ENCODE measurements at regions not wholly inside any gene's neighbourhood (a gene's known extent, or its start where the extent isn't known, plus 50 kb on each side); places are given as distances from the start of the nearest gene placed in this dataset.

GRCh38 chr2:140061240-140061639, 1281.0 kb upstream of the NXPH2 start:
- DNase-seq: no peak

GRCh38 chr2:140057928-140058327, 1277.7 kb upstream of the NXPH2 start:
- DNase-seq: no peak

- DNase-seq: no peak
These were observed 1261.6 kb upstream of the NXPH2 start for GRCh38 chr2:140041811-140042210.

- DNase-seq: no peak
These were observed 1261.0 kb upstream of the NXPH2 start for GRCh38 chr2:140041239-140041638.

GRCh38 chr2:140033638-140034037, 1253.4 kb upstream of the NXPH2 start:
- no peak for DNase-seq

- DNase-seq: no peak
These were observed 1247.8 kb upstream of the NXPH2 start for GRCh38 chr2:140027966-140028365.

GRCh38 chr2:140027320-140027719, 1247.1 kb upstream of the NXPH2 start:
- DNase-seq: no peak

- DNase-seq: no peak
These were observed 1243.1 kb upstream of the NXPH2 start for GRCh38 chr2:140023291-140023690.

GRCh38 chr2:140018541-140018940, 1238.4 kb upstream of the NXPH2 start:
- DNase-seq: no peak

- DNase-seq: no peak
These were observed 1234.0 kb upstream of the NXPH2 start for GRCh38 chr2:140014204-140014546.

- no peak for DNase-seq
These were observed 1233.5 kb upstream of the NXPH2 start for GRCh38 chr2:140013545-140014203.

- DNase-seq: no peak
These were observed 1231.1 kb upstream of the NXPH2 start for GRCh38 chr2:140011287-140011686.

GRCh38 chr2:140002110-140002509, 1221.9 kb upstream of the NXPH2 start:
- no peak for DNase-seq

- DNase-seq: no peak
These were observed 1212.6 kb upstream of the NXPH2 start for GRCh38 chr2:139992711-139993345.

- no peak for DNase-seq
These were observed 1211.9 kb upstream of the NXPH2 start for GRCh38 chr2:139992078-139992477.

GRCh38 chr2:139990646-139991335, 1210.6 kb upstream of the NXPH2 start:
- DNase-seq: no peak

- DNase-seq: no peak
These were observed 1189.1 kb upstream of the NXPH2 start for GRCh38 chr2:139969323-139969722.

GRCh38 chr2:139968588-139968987, 1188.4 kb upstream of the NXPH2 start:
- no peak for DNase-seq

GRCh38 chr2:139967665-139968064, 1187.5 kb upstream of the NXPH2 start:
- DNase-seq: no peak

GRCh38 chr2:139964721-139965440, 1184.7 kb upstream of the NXPH2 start:
- DNase-seq: no peak

- no peak for DNase-seq
These were observed 1183.7 kb upstream of the NXPH2 start for GRCh38 chr2:139963863-139964355.

- DNase-seq: no peak
These were observed 1169.2 kb upstream of the NXPH2 start for GRCh38 chr2:139949242-139949972.

GRCh38 chr2:139946690-139947089, 1166.5 kb upstream of the NXPH2 start:
- DNase-seq: no peak
